HUES48 (cell line): ENCODE measurements at regions not wholly inside any gene's neighbourhood (a gene's known extent, or its start where the extent isn't known, plus 50 kb on each side); places are given as distances from the start of the nearest gene placed in this dataset.

ENCODE experiments used
- H3K27ac ChIP-seq: one replicate; pipeline ENCODE4 v1.7.0; 2013; ENCODE audit warnings: low read depth, low read length, inconsistent platforms
- H3K27me3 ChIP-seq: 2 replicates; pipeline ENCODE4 v1.6.1; 2013; ENCODE audit warnings: mild to moderate bottlenecking, low read length; ENCODE audit not compliant: control insufficient read depth, insufficient read depth
- H3K36me3 ChIP-seq: 2 replicates; pipeline ENCODE4 v1.6.1; 2013; ENCODE audit warnings: low read length; ENCODE audit not compliant: control insufficient read depth, insufficient read depth
- H3K4me1 ChIP-seq: 2 replicates; pipeline ENCODE4 v1.6.1; 2013; ENCODE audit warnings: mild to moderate bottlenecking, low read length; ENCODE audit not compliant: control insufficient read depth, insufficient read depth
- H3K4me3 ChIP-seq: 2 replicates; pipeline ENCODE4 v1.5.1; 2013; ENCODE audit warnings: mild to moderate bottlenecking, low read depth, low read length
- H3K9ac ChIP-seq: 2 replicates; pipeline ENCODE4 v1.6.1; 2013; ENCODE audit warnings: mild to moderate bottlenecking, low read depth, low read length, moderate library complexity
- H3K9me3 ChIP-seq: 2 replicates; pipeline ENCODE4 v1.6.1; 2013; ENCODE audit warnings: low read length; ENCODE audit not compliant: control insufficient read depth, insufficient read depth

- no peaks in the 10 kb centered on the region for H3K9me3 ChIP-seq
Measured at GRCh38 chr13:22111152-22111783, 440.4 kb downstream of the FGF9 start.

GRCh38 chr13:22111961-22112360 is 441.1 kb downstream of the FGF9 start:
- no peak overlapping the region for H3K9ac ChIP-seq
- H3K4me3 ChIP-seq = no peak overlapping the region
- no peaks in the 10 kb centered on the region for H3K36me3 ChIP-seq
- H3K9me3 ChIP-seq = no peaks in the 10 kb centered on the region
- peaks cover 5% of the 10 kb centered on the region; the same call in 1 of the 2 replicates for H3K4me1 ChIP-seq
- H3K27ac ChIP-seq = no peak overlapping the region
- no peaks in the 10 kb centered on the region for H3K27me3 ChIP-seq

More at GRCh38 chr13:22111152-22111783, 440.4 kb downstream of the FGF9 start:
- Histone ChIP-seq H3K27me3 (no peaks in the 10 kb centered on the region), H3K27ac (no peak overlapping the region), H3K9ac (no peak overlapping the region), H3K4me3 (no peak overlapping the region), H3K36me3 (no peaks in the 10 kb centered on the region), H3K4me1 (peaks cover 5% of the 10 kb centered on the region; the same call in 1 of the 2 replicates)

- Histone ChIP-seq H3K9me3 (no peaks in the 10 kb centered on the region), H3K36me3 (no peaks in the 10 kb centered on the region), H3K27me3 (no peaks in the 10 kb centered on the region)
Measured at GRCh38 chr13:22112956-22113745, 442.3 kb downstream of the FGF9 start.

GRCh38 chr13:22114630-22115311 is 443.9 kb downstream of the FGF9 start:
- Histone ChIP-seq H3K4me1 (peaks cover 10% of the 10 kb centered on the region; the same call in 1 of the 2 replicates), H3K27ac (no peak overlapping the region), H3K4me3 (no peak overlapping the region), H3K9ac (no peak overlapping the region), H3K9me3 (no peaks in the 10 kb centered on the region), H3K27me3 (no peaks in the 10 kb centered on the region), H3K36me3 (no peaks in the 10 kb centered on the region)

More at GRCh38 chr13:22112956-22113745, 442.3 kb downstream of the FGF9 start:
- Histone ChIP-seq H3K9ac (no peak overlapping the region), H3K4me1 (peaks cover 5% of the 10 kb centered on the region; the same call in 1 of the 2 replicates), H3K4me3 (no peak overlapping the region), H3K27ac (no peak overlapping the region)

GRCh38 chr13:22118158-22118557 is 447.3 kb downstream of the FGF9 start:
- Histone ChIP-seq H3K36me3 (no peaks in the 10 kb centered on the region), H3K4me3 (no peak overlapping the region), H3K4me1 (peaks cover 10% of the 10 kb centered on the region; the same call in 1 of the 2 replicates), H3K27me3 (no peaks in the 10 kb centered on the region), H3K9me3 (no peaks in the 10 kb centered on the region), H3K27ac (no peak overlapping the region), H3K9ac (no peak overlapping the region)

- Histone ChIP-seq H3K4me1 (0 out of 2 replicates have a peak, but pooled peaks cover 5% of the 10 kb centered on the region), H3K36me3 (no peaks in the 10 kb centered on the region), H3K4me3 (no peak overlapping the region), H3K27me3 (no peaks in the 10 kb centered on the region), H3K9ac (no peak overlapping the region), H3K27ac (no peak overlapping the region), H3K9me3 (no peaks in the 10 kb centered on the region)
Measured at GRCh38 chr13:22120646-22121045, 449.8 kb downstream of the FGF9 start.

GRCh38 chr13:22121146-22121739 is 450.4 kb downstream of the FGF9 start:
- no peaks in the 10 kb centered on the region for H3K27me3 ChIP-seq
- H3K36me3 ChIP-seq = no peaks in the 10 kb centered on the region
- H3K9me3 ChIP-seq = no peaks in the 10 kb centered on the region
- H3K4me1 ChIP-seq = 0 out of 2 replicates have a peak, but pooled peaks cover 5% of the 10 kb centered on the region
- H3K4me3 ChIP-seq = no peak overlapping the region
- no peak overlapping the region for H3K9ac ChIP-seq
- H3K27ac ChIP-seq = no peak overlapping the region

- no peak overlapping the region for H3K27ac ChIP-seq
- H3K27me3 ChIP-seq = no peaks in the 10 kb centered on the region
- no peaks in the 10 kb centered on the region for H3K4me1 ChIP-seq
- no peaks in the 10 kb centered on the region for H3K36me3 ChIP-seq
- no peaks in the 10 kb centered on the region for H3K9me3 ChIP-seq
- no peak overlapping the region for H3K9ac ChIP-seq
- no peak overlapping the region for H3K4me3 ChIP-seq
Measured at GRCh38 chr13:22126433-22127021, 455.7 kb downstream of the FGF9 start.

- Histone ChIP-seq H3K36me3 (no peaks in the 10 kb centered on the region), H3K27me3 (no peaks in the 10 kb centered on the region), H3K9ac (no peak overlapping the region), H3K4me3 (no peak overlapping the region), H3K4me1 (no peaks in the 10 kb centered on the region), H3K27ac (no peak overlapping the region), H3K9me3 (no peaks in the 10 kb centered on the region)
Measured at GRCh38 chr13:22127277-22128164, 456.6 kb downstream of the FGF9 start.
